GM18505 (cell line): ENCODE measurements at regions not wholly inside any gene's neighbourhood (a gene's known extent, or its start where the extent isn't known, plus 50 kb on each side); places are given as distances from the start of the nearest gene placed in this dataset.

ENCODE experiments used
- ATAC-seq: cut with Tn5 transposase; IDR thresholded peaks from one replicate; pipeline ENCODE4 v1.9.1; 2021; ENCODE audit not compliant: unreplicated experiment
- POLR2A ChIP-seq: IDR thresholded peaks from 4 replicates; pipeline ENCODE4 v1.6.1; 2011; ENCODE audit warnings: borderline replicate concordance; ENCODE audit not compliant: insufficient read depth, insufficient read length; ENCODE audit errors: extremely low read depth

DNA sequence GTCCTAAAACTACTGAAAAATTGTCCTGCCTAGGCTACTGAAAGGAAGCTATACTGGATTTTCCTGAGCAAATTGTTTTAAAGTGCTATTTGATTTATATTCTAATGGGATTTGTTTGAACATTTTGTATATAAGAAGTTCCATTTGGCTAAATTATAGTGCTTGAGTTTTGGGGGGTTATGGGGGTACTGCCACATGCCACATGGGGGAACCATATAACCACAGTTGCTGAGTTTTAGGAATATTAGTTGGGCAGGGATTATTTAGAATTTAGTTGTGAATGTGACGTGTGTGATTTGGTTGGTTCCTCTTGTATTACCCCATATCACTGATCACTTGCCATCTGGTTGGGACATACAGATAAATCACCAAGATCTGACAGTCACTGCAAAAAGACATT, 224.5 kb upstream of the TAPT1 start:
- no peak for TF ChIP-seq POLR2A
- ATAC-seq = no peak

DNA sequence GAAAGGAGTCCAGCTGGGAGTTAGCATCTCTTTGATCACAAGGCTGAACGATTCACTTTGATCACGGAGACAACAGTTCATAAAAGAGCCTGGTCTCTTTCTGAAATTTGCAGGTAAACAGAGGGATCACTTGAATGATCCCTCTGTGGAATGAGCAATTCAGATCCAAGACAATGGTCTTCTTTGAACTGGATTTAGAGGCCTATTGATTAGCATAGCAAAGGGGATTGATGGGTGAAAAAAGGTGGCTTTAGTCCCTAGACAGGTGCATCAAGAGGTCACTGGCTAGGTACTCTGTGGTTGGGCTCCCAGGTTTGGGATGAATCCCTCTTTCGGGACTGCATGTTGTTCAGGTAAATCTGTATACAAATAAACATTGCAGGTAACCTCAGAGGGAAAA, 223.8 kb upstream of the TAPT1 start:
- TF ChIP-seq POLR2A = no peak

DNA sequence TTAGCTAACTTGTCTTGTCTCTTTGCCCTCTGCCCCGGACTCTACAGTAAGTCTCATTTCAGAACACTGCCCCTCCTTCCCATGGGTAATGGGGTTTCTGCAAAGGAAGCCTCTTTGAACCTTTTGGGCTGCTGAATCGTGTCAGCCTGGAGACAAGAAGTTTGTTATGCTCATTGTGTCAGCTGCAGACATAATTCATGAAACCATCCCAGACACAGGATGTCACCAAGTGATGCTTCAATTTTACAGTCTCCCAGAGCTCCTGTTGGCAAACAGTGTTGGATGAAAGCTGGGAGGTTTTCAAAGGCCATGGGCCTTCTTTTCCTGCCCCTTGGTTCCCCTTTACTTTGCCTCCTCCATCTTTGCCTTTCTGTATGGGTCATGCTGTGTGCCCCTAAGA, 223.1 kb upstream of the TAPT1 start:
- no peak for ATAC-seq
- no peak for TF ChIP-seq POLR2A

More for the DNA sequence above, 223.8 kb upstream of the TAPT1 start:
- no peak for ATAC-seq

DNA sequence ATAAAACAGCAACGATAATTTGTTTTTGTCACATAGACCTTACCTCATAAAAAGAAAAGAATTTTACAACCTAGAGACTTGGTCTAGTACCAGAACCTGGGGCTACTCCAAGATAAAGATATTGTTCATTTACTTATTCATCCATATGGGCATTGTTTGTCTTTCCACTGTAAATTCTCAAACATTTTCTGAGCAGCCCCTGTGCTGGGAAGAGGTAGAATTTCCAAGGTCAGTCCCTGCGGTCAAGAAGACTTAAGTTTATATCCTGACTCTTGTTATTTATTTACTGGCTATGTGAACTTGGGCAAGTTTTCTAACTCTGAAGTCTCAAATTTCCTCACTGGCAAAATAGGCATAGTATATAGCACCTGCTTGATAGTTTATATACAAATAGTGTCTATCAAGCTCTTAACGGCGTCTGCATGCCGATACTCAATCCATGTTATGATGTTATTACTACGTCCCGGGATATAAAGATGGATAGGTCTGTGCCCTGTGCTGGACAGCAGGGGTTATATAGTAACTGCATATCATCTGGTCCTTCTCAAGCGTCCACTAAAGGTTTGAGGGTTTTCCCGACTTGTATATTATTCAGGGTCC, 222.1 kb upstream of the TAPT1 start:
- no peak for TF ChIP-seq POLR2A
- ATAC-seq = no peak

DNA sequence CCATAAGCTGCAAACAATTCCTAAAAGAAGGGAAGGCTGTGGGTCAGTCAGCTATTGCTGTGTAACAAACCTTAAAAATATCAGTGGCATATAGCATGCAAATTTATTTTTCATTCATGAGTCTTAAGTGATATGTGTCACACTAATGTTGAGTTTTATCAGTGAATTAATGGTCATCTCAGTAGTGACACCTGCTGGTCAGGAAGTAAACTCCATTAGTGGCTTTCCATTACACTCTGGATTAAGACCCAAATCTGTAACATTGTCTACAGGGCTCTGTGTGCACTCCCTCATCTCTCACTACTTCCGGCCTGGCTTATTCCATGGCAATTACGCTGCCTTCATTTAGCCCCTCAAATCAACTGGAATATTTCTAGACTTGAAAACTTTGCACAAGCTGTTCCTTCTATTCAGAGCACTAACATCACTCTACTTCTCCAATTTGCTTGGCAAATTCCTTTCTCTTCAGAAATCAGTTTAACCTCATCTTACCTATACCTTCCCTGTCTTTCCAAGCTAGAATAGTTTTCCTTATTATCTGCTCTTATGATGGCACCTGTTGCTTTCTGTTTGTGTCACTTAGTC, 217.3 kb upstream of the TAPT1 start:
- no peak for TF ChIP-seq POLR2A

DNA sequence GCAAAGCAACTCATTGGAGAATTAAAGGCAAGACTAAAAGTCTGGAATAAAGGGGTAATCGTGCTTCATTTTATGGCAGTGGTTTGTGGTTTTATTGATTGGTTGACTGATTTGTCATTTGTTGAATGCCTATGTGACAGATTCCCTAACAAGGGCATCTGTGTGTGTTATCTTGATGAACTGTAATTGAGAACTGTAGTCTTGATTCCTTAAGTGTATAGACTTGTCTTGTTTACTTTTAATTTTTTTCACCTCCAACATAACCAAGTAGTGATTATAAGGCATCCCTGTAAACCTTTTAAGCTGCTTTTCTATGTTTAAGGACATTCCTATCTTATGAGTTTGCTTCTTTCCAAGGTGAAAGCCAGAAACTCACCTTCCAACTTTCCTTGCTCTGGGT, 216.0 kb upstream of the TAPT1 start:
- no peak for TF ChIP-seq POLR2A
- ATAC-seq = no peak

More for the DNA sequence above, 217.3 kb upstream of the TAPT1 start:
- peak; percentile 69 for ATAC-seq

DNA sequence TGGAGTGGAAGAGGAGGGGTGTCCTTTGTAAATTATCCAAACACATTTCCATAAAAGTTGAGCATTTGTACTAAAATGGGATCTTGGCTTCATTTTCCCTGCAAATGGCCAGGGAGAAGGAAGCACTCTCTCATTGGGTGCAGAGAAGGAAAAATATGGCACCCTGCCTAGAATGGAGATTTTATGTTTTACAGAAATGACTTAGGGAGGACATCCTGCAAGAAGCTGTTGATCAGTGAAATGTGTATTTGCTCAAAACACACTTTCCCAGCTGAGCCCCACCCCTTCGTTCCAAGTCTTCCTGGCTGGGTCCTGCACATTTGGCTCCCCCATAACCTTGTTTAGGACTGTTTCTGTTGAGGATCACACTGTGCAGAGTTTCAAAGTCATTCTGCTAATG, 213.5 kb upstream of the TAPT1 start:
- ATAC-seq = no peak
- no peak for TF ChIP-seq POLR2A

DNA sequence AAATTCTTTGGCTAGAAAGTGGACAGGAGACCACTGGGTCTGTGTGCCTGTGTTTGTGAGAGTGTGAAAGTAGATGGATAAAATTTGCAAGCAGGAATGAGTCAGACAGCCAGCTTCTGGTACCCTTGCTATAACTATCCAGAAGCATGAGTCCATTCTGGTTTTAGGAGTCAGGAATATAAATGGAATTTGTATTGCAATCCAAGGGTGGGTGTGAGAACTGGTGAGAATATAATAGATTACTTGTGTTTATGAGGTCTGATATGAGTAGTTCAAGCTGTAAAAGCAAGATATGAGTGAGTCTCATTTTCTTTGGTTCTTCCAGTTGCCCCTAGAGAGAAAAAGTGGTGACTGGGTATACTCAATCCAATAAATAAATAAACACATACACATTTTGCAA, 212.7 kb upstream of the TAPT1 start:
- ATAC-seq = no peak
- TF ChIP-seq POLR2A = no peak

DNA sequence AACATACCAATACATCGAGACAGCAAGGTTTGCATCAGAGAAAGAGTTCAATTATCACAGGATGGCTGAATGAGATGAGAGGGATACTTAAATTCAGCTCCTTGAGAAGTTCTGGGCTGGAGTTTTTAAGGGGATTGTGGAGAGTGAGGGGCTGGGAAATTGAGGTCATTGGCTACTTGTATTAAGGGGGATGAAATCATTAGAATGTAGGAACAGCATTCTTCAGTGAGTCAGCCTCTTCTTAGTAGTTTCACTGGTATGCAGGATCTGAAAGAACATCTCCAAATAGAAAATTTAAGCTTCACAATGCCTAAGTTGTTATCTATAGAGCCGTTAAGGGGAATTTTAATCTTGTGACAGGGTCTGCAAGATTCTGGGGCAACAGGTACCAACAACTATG, 211.6 kb upstream of the TAPT1 start:
- no peak for ATAC-seq
- no peak for TF ChIP-seq POLR2A

DNA sequence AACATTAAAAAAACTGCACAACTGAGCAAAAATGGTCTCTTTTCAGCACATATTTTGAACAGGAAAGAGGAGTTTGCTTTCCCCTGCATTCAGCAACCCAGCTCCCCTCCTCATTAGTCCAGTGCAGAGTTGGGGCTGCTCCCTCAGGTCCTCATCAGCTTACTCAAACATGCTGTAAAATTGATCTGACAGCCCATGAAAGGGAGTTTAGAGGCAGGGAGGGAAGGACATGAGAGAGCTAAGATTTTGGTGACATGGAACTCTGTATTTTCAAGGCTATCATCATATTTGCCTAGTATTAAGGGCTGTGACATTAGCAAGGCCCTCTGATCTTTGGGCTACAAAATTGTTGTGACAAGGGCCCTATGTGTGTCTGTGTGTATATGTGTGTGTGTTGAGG, 205.6 kb upstream of the TAPT1 start:
- no peak for TF ChIP-seq POLR2A
- no peak for ATAC-seq

DNA sequence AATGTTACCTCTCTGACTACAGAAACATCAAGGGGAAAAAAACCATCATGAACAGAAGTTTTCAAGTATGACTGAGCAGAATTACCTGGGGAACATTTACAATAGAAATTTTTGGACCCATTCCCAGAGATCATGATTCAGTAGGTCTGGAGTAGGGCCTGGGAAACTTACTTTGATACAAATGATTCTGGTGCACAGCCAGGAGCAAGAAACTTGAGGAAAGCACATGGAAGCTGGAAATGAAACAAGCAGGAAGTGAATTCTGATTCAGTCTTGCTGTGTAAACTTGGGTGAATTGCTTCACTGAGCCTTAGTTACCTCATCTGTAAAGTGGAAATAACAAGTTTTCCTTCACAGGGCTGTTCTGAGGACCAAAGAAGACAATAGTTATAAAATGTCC, 192.5 kb upstream of the TAPT1 start:
- no peak for ATAC-seq
- TF ChIP-seq POLR2A = no peak

DNA sequence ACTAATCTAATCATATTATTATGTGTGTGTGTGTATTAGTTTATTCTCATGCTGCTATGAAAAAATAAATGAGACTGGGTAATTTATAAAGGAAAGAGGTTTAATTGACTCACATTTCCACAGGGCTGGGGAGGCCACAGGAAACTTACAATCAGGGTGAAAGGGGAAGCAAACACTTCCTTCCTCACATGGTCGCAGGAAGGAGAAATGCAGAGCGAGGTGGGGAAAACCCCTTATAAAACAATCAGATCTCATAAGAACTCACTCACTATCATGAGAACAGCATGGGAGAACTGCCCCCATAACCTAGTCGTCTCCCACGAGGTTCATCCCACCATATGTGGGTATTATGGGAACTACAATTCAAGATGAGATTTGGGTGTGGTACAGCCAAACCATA, 190.9 kb upstream of the TAPT1 start:
- no peak for ATAC-seq
- TF ChIP-seq POLR2A = no peak

DNA sequence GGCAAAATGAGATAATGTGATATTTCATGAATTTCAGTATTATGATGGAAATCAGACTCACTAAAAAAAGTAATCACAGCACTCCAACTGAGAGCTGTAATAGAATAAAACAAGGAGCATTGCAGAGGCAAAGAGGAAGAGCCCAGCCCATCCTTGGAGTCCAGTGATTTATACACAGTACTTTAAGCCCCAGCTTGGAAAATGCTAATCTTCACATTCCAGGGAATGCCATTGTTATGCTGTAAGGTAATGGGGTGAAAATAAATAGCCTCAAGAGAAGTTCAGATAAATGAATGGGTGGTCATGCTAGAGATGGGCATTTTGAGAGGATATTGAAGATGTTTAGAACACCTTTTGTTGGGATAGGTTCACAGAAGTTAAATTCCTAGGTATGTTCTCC, 190.3 kb upstream of the TAPT1 start:
- TF ChIP-seq POLR2A = no peak
- no peak for ATAC-seq

DNA sequence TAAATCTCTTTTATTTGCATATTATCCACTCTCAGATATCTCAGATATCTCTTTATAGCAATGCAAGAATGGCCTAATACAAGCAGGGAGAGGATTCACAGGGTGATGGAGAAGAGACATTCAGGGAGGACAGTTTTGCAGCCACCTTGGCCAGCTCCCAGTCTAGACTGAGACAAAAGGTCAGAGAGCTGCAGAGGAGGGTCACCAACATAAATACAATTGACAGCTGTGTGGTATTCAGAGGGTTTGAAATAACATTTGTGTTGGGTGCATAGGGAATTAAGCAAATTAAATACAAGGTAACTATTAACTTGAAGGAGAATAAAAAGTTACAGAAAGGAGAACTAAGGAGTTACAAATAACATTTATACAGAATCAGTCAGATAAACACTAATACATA, 189.5 kb upstream of the TAPT1 start:
- no peak for TF ChIP-seq POLR2A
- ATAC-seq = no peak
